Endothelial cell of umbilical vein (primary cell): ENCODE measurements at regions not wholly inside any gene's neighbourhood (a gene's known extent, or its start where the extent isn't known, plus 50 kb on each side); places are given as distances from the start of the nearest gene placed in this dataset.

Experiments used
- BruUV-seq: library from RNA; stranded (reverse); fragments of 400-500 nt; replicated peaks from 2 replicates; lab custom pipeline; 2021; lab: Mats Ljungman, UMichigan
- CTCF ChIA-PET: fragments of 300-600, 350-600 bp; sonication (Branson Sonifier 250); formaldehyde crosslinking; loops from one replicate; lab custom pipeline; 2021; ENCODE audit warnings: antibody characterized with exemption, inconsistent platforms; lab: Charles Lee
- POLR2A ChIA-PET: fragments of 300-600, 350-600 bp; sonication (Branson Sonifier 250); formaldehyde crosslinking; loops from one replicate; lab custom pipeline; 2021; ENCODE audit warnings: antibody characterized with exemption, inconsistent platforms; lab: Charles Lee
- DNase-seq: peaks from one replicate; pipeline ENCODE4 v3.0.0-alpha.2; 2011; ENCODE audit warnings: low read depth, low spot score
- FAIRE-seq: peaks from 2 replicates; lab custom pipeline; 2011; peaks lifted over from hg19 to GRCh38; lab: Jason Lieb, UNC
- H2AFZ ChIP-seq: 2 replicates; pipeline ENCODE4 v1.6.0; 2012; ENCODE audit warnings: low read depth, low read length, control low read depth, inconsistent platforms
- H3K27ac ChIP-seq: 2 replicates; pipeline ENCODE4 v1.5.1; 2011; ENCODE audit warnings: low read depth, mild to moderate bottlenecking, control low read depth, low read length, moderate library complexity; ENCODE audit not compliant: insufficient read depth
- H3K27me3 ChIP-seq, 2 experiments: 2 replicates each; pipeline versions ENCODE4 v1.6.0 to v1.6.1; 2011; ENCODE audit warnings: low read length in 2 of 2, mixed read lengths in 1 of 2; ENCODE audit not compliant: control insufficient read depth in 2 of 2, insufficient read depth in 2 of 2
- H3K36me3 ChIP-seq, 2 experiments: 2 replicates in 1 of 2; 3 replicates in 1 of 2; pipeline ENCODE4 v1.5.1; 2011; ENCODE audit warnings: low read length in 2 of 2, mild to moderate bottlenecking in 1 of 2, moderate library complexity in 1 of 2; ENCODE audit not compliant: control insufficient read depth in 2 of 2, insufficient read depth in 2 of 2; ENCODE audit errors: extremely low read depth in 1 of 2
- H3K4me1 ChIP-seq: 3 replicates; pipeline ENCODE4 v1.5.1; 2011; ENCODE audit warnings: mild to moderate bottlenecking, low read length; ENCODE audit not compliant: control insufficient read depth, insufficient read depth; ENCODE audit errors: extremely low read depth
- H3K4me2 ChIP-seq: 2 replicates; pipeline ENCODE4 v1.6.1; 2011; ENCODE audit warnings: low read length, control low read depth, mixed read lengths; ENCODE audit not compliant: insufficient read depth
- H3K4me3 ChIP-seq, 3 experiments: fragments of 200-600 bp in 1 of 3; sonication (generic), shearing (Covaris generic) in 1 of 3; replicated peaks in 1 of 3; 2 replicates each; pipeline ENCODE4 v1.5.1; 2011 to 2016; ENCODE audit warnings: control low read depth in 3 of 3, low read length in 3 of 3, mild to moderate bottlenecking in 2 of 3, inconsistent platforms in 1 of 3, low read depth in 1 of 3, moderate library complexity in 1 of 3; ENCODE audit not compliant: insufficient read depth in 1 of 3
- H3K79me2 ChIP-seq: 2 replicates; pipeline ENCODE4 v1.6.0; 2012; ENCODE audit warnings: low read length, inconsistent platforms; ENCODE audit not compliant: control insufficient read depth, insufficient read depth
- H3K9ac ChIP-seq: replicated peaks from 2 replicates; pipeline ENCODE3; 2011; ENCODE audit warnings: low read length, control low read depth; ENCODE audit not compliant: insufficient read depth; ENCODE audit errors: extremely low read depth
- H3K9me1 ChIP-seq: replicated peaks from 3 replicates; pipeline ENCODE4 v1.6.0; 2011; ENCODE audit warnings: mild to moderate bottlenecking, low read length; ENCODE audit not compliant: control insufficient read depth, insufficient read depth; ENCODE audit errors: extremely low read depth
- H3K9me3 ChIP-seq: replicated peaks from 2 replicates; pipeline ENCODE4 v1.5.1; 2012; ENCODE audit warnings: low read length, inconsistent platforms; ENCODE audit not compliant: control insufficient read depth, insufficient read depth
- H4K20me1 ChIP-seq: replicated peaks from 2 replicates; pipeline ENCODE3; 2011; ENCODE audit warnings: mild to moderate bottlenecking, low read length; ENCODE audit not compliant: control insufficient read depth, insufficient read depth; ENCODE audit errors: extremely low read depth
- CTCF ChIP-seq, 2 donors: IDR thresholded peaks; 1 replicate in 1 of 2; 2 replicates in 1 of 2; pipeline ENCODE4 v1.5.1; 2011; ENCODE audit warnings: low read length in 2 of 2, mild to moderate bottlenecking in 2 of 2, moderate library complexity in 2 of 2, control low read depth in 1 of 2, inconsistent platforms in 1 of 2, low read depth in 1 of 2; ENCODE audit not compliant: insufficient read depth in 1 of 2; ENCODE audit errors: extremely low read depth in 1 of 2
- EZH2 ChIP-seq: IDR thresholded peaks from 2 replicates; pipeline ENCODE4 v1.6.1; 2012; ENCODE audit warnings: borderline replicate concordance, low read depth, mild to moderate bottlenecking, moderate library complexity, low read length, inconsistent platforms; ENCODE audit not compliant: severe bottlenecking
- FOS ChIP-seq: IDR thresholded peaks from 2 replicates; pipeline ENCODE4 v1.6.1; 2011; ENCODE audit warnings: mild to moderate bottlenecking, low read length, moderate library complexity, borderline replicate concordance; ENCODE audit not compliant: insufficient read depth
- GATA2 ChIP-seq: IDR thresholded peaks from 2 replicates; pipeline ENCODE4 v1.7.0; 2011; ENCODE audit warnings: low read depth, mild to moderate bottlenecking, moderate library complexity, mixed read lengths, low read length; ENCODE audit not compliant: insufficient read length, insufficient read depth
- JUN ChIP-seq: IDR thresholded peaks from 2 replicates; pipeline ENCODE4 v1.6.1; 2011; ENCODE audit warnings: borderline replicate concordance, low read depth; ENCODE audit not compliant: insufficient read length, insufficient read depth
- MYC ChIP-seq: IDR thresholded peaks from one replicate; pipeline ENCODE4 v1.6.1; 2011; ENCODE audit warnings: mild to moderate bottlenecking, low read depth, low read length
- POLR2A ChIP-seq: IDR thresholded peaks from 2 replicates; pipeline ENCODE4 v1.6.1; 2012; ENCODE audit warnings: low read depth, mild to moderate bottlenecking, control low read depth, low read length
- POLR2AphosphoS5 ChIP-seq: IDR thresholded peaks from 2 replicates; pipeline ENCODE4 v1.6.1; 2012; ENCODE audit warnings: low read depth, mild to moderate bottlenecking, control low read depth, low read length, moderate library complexity; ENCODE audit not compliant: insufficient read depth
- dilution Hi-C: fragments of 300-500 bp; cut with MboI; formaldehyde crosslinking; loops from one replicate; pipeline ENCODE4 v1.15.0; 2019; ENCODE audit warnings: low sequenced_read_pairs; ENCODE audit not compliant: extremely low pct_ligation_motif_present
- intact Hi-C: fragments of 100-400 bp; cut with micrococcal nuclease; formaldehyde crosslinking; loops from one replicate; pipeline ENCODE4 v1.10.0; 2022
- TF ChIP-seq, protein P1 (sequence below): IDR thresholded peaks from 2 replicates; pipeline ENCODE4 v1.6.1; 2011; ENCODE audit not compliant: insufficient read depth, insufficient read length

- no peak overlapping the region for H3K27ac ChIP-seq
- no peak overlapping the region for H2AFZ ChIP-seq
- POLR2A ChIA-PET = no interaction called here
- H3K27me3 ChIP-seq = no peaks in the 10 kb centered on the region
- no peak overlapping the region for H3K9ac ChIP-seq
- H3K4me2 ChIP-seq = no peak overlapping the region
- no peaks in the 10 kb centered on the region for H4K20me1 ChIP-seq
- H3K36me3 ChIP-seq = no peaks in the 10 kb centered on the region
- DNase-seq = no peak
- no peaks in the 10 kb centered on the region for H3K9me1 ChIP-seq
- dilution Hi-C loops (no loop called here), intact Hi-C loops (no loop called here)
- FAIRE-seq = no peak
- no TSS peak for BruUV-seq
- no peak for TF ChIP-seq GATA2
- no peak for TF ChIP-seq JUN
- no peak for TF ChIP-seq FOS
- TF ChIP-seq POLR2AphosphoS5 = no peak
- TF ChIP-seq, protein P1, sequence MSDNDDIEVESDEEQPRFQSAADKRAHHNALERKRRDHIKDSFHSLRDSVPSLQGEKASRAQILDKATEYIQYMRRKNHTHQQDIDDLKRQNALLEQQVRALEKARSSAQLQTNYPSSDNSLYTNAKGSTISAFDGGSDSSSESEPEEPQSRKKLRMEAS = no peak
- no peak for TF ChIP-seq POLR2A
- no peak for TF ChIP-seq EZH2
- TF ChIP-seq MYC = no peak
- no peak for TF ChIP-seq CTCF (IDR thresholded peaks at IDR 0.05; ENCODE audit: extremely low read depth in 1 of 2, insufficient read depth in 1 of 2, low read depth in 1 of 2, low read length in 2 of 2)
- H3K4me3 ChIP-seq = no peak overlapping the region
- CTCF ChIA-PET = no interaction called here
- no peaks in the 10 kb centered on the region for H3K4me1 ChIP-seq
- H3K9me3 ChIP-seq = no peaks in the 10 kb centered on the region
- no peaks in the 10 kb centered on the region for H3K79me2 ChIP-seq
Observed at GRCh38 chr20:52331655-52332054, 140.1 kb upstream of the ZFP64 start.
